SU-DHL-6 (cell line): ENCODE measurements at regions not wholly inside any gene's neighbourhood (a gene's known extent, or its start where the extent isn't known, plus 50 kb on each side); places are given as distances from the start of the nearest gene placed in this dataset.

Experiments used
- CTCF ChIP-seq: fragments of 200-600 bp; sonication (generic); IDR thresholded peaks from one replicate; pipeline ENCODE4 v1.5.1; 2017; ENCODE audit warnings: antibody characterized with exemption, mild to moderate bottlenecking, low read length, moderate library complexity; ENCODE audit not compliant: insufficient read depth, poor library complexity, severe bottlenecking
- EZH2phosphoT487 ChIP-seq: fragments of 200-600 bp; sonication (generic), shearing (Covaris generic); conservative IDR thresholded peaks from 2 replicates; pipeline ENCODE4 v1.6.1; 2018; ENCODE audit warnings: mild to moderate bottlenecking, antibody characterized with exemption, low read length, moderate library complexity, mixed read lengths

DNA sequence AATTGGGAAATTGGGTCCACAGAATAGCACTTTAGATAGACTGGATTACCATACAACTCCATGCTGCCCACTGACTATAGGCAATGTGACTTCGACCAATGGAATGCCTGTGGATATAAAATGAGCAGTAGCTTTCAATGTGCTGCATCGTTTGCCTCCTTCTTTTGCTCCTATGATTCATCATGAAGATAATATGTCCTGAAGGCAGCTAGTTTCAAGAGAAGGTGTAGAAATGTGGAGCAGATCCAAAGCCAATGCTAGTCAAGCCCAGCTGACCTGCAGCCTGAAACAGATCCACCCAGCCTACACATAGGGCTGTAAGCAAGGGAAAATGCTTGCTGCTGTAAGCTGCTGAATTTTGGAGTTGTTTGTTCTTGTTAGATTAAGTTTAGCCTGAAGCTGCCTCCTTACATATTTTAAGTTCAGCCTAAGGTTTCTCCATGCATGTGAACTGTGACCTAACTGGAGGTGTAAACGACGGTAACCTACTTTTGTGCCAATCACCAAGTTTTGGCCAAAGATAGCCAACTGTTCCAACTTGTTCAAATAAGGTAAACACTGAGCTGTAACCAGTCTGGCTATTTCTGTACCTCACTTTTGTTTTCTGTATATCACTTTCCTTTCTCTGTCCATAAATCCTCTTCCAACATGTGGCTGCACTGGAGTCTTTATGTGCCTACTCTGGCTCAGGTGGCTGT is 169.1 kb upstream of the AVPR1A start:
- TF ChIP-seq CTCF (no peak), EZH2phosphoT487 (no peak)
